ENCODE measurements at regions not wholly inside any gene's neighbourhood (a gene's known extent, or its start where the extent isn't known, plus 50 kb on each side); places are given as distances from the start of the nearest gene placed in this dataset.

GRCh38 chr15:81075272-81075671, 58.8 kb upstream of the CFAP161 start:
- peaks cover 5% of the 10 kb centered on the region for H3K27me3 Mint-ChIP-seq (ENCODE audit: low read depth)
- no peaks in the 10 kb centered on the region for H3K36me3 Mint-ChIP-seq (ENCODE audit: low read depth)
- DNase-seq (ENCODE audit: low spot score), result no peak
- peaks cover 5% of the 10 kb centered on the region for H3K4me1 Mint-ChIP-seq (ENCODE audit: low read depth)
- H3K27ac Mint-ChIP-seq, result no peak overlapping the region
- no peak overlapping the region for H3K4me3 Mint-ChIP-seq
- peaks cover 12% of the 10 kb centered on the region for H3K9me3 Mint-ChIP-seq

DNA sequence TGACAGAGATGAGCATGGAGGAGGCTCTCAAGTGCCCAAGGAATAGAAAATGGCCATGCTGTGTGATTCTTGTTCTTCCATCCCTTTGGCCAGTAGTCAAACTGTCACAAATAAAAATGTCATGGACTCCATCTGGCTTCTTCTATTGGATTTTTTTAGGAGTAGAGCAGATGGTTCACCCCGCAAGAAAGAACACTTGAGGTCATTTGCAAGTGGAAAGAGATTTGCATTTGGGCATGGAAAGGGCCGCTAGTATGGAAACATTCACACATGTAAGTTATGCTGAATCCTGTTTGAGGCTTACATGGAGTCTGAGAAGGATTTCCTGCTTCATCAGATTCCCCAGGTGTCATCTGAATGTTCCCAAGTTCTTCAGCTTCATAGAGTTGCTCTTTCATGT, 53.1 kb upstream of the CFAP161 start:
- peaks cover 9% of the 10 kb centered on the region for H3K4me1 Mint-ChIP-seq (ENCODE audit: low read depth)
- H3K27ac Mint-ChIP-seq, result no peak overlapping the region
- peaks cover 8% of the 10 kb centered on the region for H3K27me3 Mint-ChIP-seq (ENCODE audit: low read depth)
- no peaks in the 10 kb centered on the region for H3K36me3 Mint-ChIP-seq (ENCODE audit: low read depth)
- no peak overlapping the region for H3K4me3 Mint-ChIP-seq
- H3K9me3 Mint-ChIP-seq, result peaks cover 7% of the 10 kb centered on the region
- no peak for DNase-seq (ENCODE audit: low spot score)

GRCh38 chr15:81083201-81083600, 50.9 kb upstream of the CFAP161 start:
- Mint-ChIP-seq H3K4me3 (no peak overlapping the region), H3K4me1 (ENCODE audit: low read depth) (peaks cover 10% of the 10 kb centered on the region), H3K27me3 (ENCODE audit: low read depth) (peaks cover 12% of the 10 kb centered on the region), H3K36me3 (ENCODE audit: low read depth) (no peaks in the 10 kb centered on the region), H3K27ac (no peak overlapping the region), H3K9me3 (no peaks in the 10 kb centered on the region)
- no peak for DNase-seq (ENCODE audit: low spot score)
